ENCODE measurements at regions not wholly inside any gene's neighbourhood (a gene's known extent, or its start where the extent isn't known, plus 50 kb on each side); places are given as distances from the start of the nearest gene placed in this dataset.

- H3K9me3 ChIP-seq, result no peaks in the 10 kb centered on the region
- no peak for TF ChIP-seq EP300 (IDR thresholded peaks at IDR 0.05)
- TF ChIP-seq POLR2A (IDR thresholded peaks at IDR 0.05), result no peak
- TF ChIP-seq CTCF (IDR thresholded peaks at IDR 0.05), result no peak
- no peaks in the 10 kb centered on the region for H3K27me3 ChIP-seq
- no peak overlapping the region for H3K4me3 ChIP-seq
- no peaks in the 10 kb centered on the region for H3K36me3 ChIP-seq
- H3K4me1 ChIP-seq, result no peaks in the 10 kb centered on the region
- no peak for DNase-seq (ENCODE audit: low spot score in 2 of 2)
- 86 to 94% methylated on average over 2 of the region's 2 CpGs for WGBS, 2 donors
- H3K27ac ChIP-seq, result no peak overlapping the region
Measured at GRCh38 chr5:101123363-101123762, 220.3 kb upstream of the ST8SIA4 start.

GRCh38 chr5:101112645-101113044, 209.6 kb upstream of the ST8SIA4 start:
- Histone ChIP-seq H3K27ac (no peak overlapping the region), H3K4me1 (no peaks in the 10 kb centered on the region)
- DNase-seq (ENCODE audit: low spot score in 2 of 2), result no peak

DNA sequence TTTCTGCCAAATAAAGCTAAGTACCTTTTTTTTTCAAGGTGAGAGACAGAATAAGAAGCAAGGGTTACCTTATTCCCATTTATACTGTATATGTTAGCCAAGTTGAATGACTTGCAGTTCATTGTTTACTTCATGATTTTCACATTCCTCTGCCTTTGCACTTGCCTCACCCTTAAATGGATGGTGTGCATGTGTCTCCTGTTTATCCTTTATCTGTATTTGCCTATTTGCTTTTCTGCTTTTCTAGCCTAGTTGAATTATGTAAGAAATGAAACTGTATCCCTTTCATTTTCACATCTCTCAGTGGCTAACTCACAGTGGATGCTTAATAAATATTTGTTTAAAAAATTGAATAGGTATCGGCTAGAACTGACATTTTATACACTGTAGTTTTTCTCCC, 200.8 kb upstream of the ST8SIA4 start:
- Histone ChIP-seq H3K4me1 (no peaks in the 10 kb centered on the region), H3K4me3 (no peak overlapping the region), H3K36me3 (no peaks in the 10 kb centered on the region), H3K27ac (no peak overlapping the region), H3K9me3 (no peaks in the 10 kb centered on the region), H3K27me3 (no peaks in the 10 kb centered on the region)
- 63 to 76% methylated on average over 1 of the region's 1 CpG for WGBS, 2 donors
- no peak for TF ChIP-seq EP300 (IDR thresholded peaks at IDR 0.05)
- no peak for TF ChIP-seq CTCF (IDR thresholded peaks at IDR 0.05)
- no peak for TF ChIP-seq POLR2A (IDR thresholded peaks at IDR 0.05)
- no peak for DNase-seq (ENCODE audit: low spot score in 2 of 2)

More at GRCh38 chr5:101112645-101113044, 209.6 kb upstream of the ST8SIA4 start:
- no peaks in the 10 kb centered on the region for H3K9me3 ChIP-seq
- H3K36me3 ChIP-seq, result no peaks in the 10 kb centered on the region
- TF ChIP-seq EP300 (IDR thresholded peaks at IDR 0.05), result no peak
- no peak for TF ChIP-seq POLR2A (IDR thresholded peaks at IDR 0.05)
- no peak for TF ChIP-seq CTCF (IDR thresholded peaks at IDR 0.05)
- no peaks in the 10 kb centered on the region for H3K27me3 ChIP-seq
- no peak overlapping the region for H3K4me3 ChIP-seq

DNA sequence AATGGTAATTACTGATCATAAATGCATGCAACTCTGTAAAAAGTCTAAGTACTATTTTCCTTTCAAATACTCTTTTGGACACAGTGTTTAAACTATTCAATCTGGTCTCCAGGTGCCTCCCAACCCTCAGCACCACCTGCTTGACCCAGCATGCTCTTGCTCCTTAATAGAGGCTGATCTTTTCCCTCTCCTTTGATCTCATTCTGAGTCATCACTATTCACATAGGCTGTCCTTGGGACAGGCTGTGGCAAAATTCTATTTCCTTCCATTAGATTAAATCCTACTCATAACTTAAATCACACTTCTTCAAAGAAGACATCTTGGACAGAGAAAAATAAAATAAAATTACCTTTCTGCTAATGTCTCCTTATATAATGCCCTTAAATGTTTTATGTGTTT, 199.4 kb upstream of the ST8SIA4 start:
- no peaks in the 10 kb centered on the region for H3K36me3 ChIP-seq
- no peaks in the 10 kb centered on the region for H3K9me3 ChIP-seq
- DNase-seq (ENCODE audit: low spot score in 2 of 2), result no peak
- no peak overlapping the region for H3K27ac ChIP-seq
- no peaks in the 10 kb centered on the region for H3K27me3 ChIP-seq
- H3K4me3 ChIP-seq, result no peak overlapping the region
- H3K4me1 ChIP-seq, result no peaks in the 10 kb centered on the region
- TF ChIP-seq EP300 (IDR thresholded peaks at IDR 0.05), result no peak
- no peak for TF ChIP-seq POLR2A (IDR thresholded peaks at IDR 0.05)
- TF ChIP-seq CTCF (IDR thresholded peaks at IDR 0.05), result no peak

- DNase-seq (ENCODE audit: low spot score in 2 of 2), result no peak
- Histone ChIP-seq H3K9me3 (no peaks in the 10 kb centered on the region), H3K27me3 (no peaks in the 10 kb centered on the region), H3K27ac (no peak overlapping the region), H3K36me3 (no peaks in the 10 kb centered on the region), H3K4me1 (no peaks in the 10 kb centered on the region), H3K4me3 (no peak overlapping the region)
- 79 to 82% methylated on average over 1 of the region's 1 CpG for WGBS, 2 donors
- TF ChIP-seq POLR2A (IDR thresholded peaks at IDR 0.05) (no peak), EP300 (IDR thresholded peaks at IDR 0.05) (no peak), CTCF (IDR thresholded peaks at IDR 0.05) (no peak)
Measured at GRCh38 chr5:101091902-101092301, 188.8 kb upstream of the ST8SIA4 start.
